Uterus (tissue), 2 donors: ENCODE measurements at regions not wholly inside any gene's neighbourhood (a gene's known extent, or its start where the extent isn't known, plus 50 kb on each side); places are given as distances from the start of the nearest gene placed in this dataset.

ENCODE experiments used
- CTCF ChIP-seq, 4 experiments: fragments of 200-600 bp in 2 of 4; fragments of 450-650 bp in 2 of 4; sonication (generic) in 2 of 4; IDR thresholded peaks; one replicate each; pipeline ENCODE4 v1.5.1; 2016 to 2019; ENCODE audit warnings: antibody characterized with exemption in 4 of 4, mild to moderate bottlenecking in 2 of 4, moderate library complexity in 1 of 4
- POLR2A ChIP-seq, 2 donors: fragments of 450-650 bp; IDR thresholded peaks; one replicate each; pipeline ENCODE4 v1.6.1; 2016; ENCODE audit warnings: antibody characterized with exemption in 2 of 2, mild to moderate bottlenecking in 1 of 2, moderate library complexity in 1 of 2

- no peak for TF ChIP-seq POLR2A (IDR thresholded peaks at IDR 0.05)
- TF ChIP-seq CTCF (IDR thresholded peaks at IDR 0.05) = no peak
Observed at GRCh38 chr9:126155756-126156664, 170.6 kb upstream of the MVB12B start.
